ENCODE measurements at regions not wholly inside any gene's neighbourhood (a gene's known extent, or its start where the extent isn't known, plus 50 kb on each side); places are given as distances from the start of the nearest gene placed in this dataset.

GRCh38 chr1:203968761-203969160, 104.2 kb upstream of the SOX13 start:
- no peak for DNase-seq (ENCODE audit: low read depth)
- in situ Hi-C loops (cut with HindIII; ENCODE audit: low sequenced_read_pairs) = no loop called here
- TF ChIP-seq CTCF (IDR thresholded peaks at IDR 0.05; ENCODE audit: low read depth, low read length, missing control alignments) = no peak

DNA sequence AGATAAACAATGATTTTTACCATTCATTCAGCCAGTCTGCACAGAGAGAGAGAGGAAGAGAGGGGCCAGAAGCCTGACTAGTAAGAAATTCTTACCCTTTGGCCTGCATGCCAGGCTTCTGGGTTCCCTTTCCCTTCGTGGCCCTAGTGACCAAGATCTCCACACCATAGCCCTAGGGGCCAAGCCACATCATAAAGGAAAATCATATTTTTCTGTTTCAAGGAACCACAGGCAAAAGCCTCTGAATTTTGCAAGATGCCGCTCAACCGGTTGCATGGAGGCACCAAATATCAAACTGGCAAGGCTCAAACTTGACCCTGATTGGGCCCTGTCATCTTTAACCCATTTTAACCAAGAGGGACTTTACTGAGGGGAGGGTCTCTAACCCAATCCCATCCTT, 103.1 kb upstream of the SOX13 start:
- H3K4me3 ChIP-seq (ENCODE audit: low read depth, low read length) = no peak overlapping the region
- TF ChIP-seq CTCF (IDR thresholded peaks at IDR 0.05; ENCODE audit: low read depth, low read length, missing control alignments) = no peak
- in situ Hi-C loops (cut with HindIII; ENCODE audit: low sequenced_read_pairs) = no loop called here
- no peak for DNase-seq (ENCODE audit: low read depth)

More at GRCh38 chr1:203968761-203969160, 104.2 kb upstream of the SOX13 start:
- no peak overlapping the region for H3K4me3 ChIP-seq (ENCODE audit: low read depth, low read length)

GRCh38 chr1:203985044-203985443, 87.9 kb upstream of the SOX13 start:
- in situ Hi-C loops (cut with HindIII; ENCODE audit: low sequenced_read_pairs) = no loop called here
- no peak for TF ChIP-seq CTCF (IDR thresholded peaks at IDR 0.05; ENCODE audit: low read depth, low read length, missing control alignments)

DNA sequence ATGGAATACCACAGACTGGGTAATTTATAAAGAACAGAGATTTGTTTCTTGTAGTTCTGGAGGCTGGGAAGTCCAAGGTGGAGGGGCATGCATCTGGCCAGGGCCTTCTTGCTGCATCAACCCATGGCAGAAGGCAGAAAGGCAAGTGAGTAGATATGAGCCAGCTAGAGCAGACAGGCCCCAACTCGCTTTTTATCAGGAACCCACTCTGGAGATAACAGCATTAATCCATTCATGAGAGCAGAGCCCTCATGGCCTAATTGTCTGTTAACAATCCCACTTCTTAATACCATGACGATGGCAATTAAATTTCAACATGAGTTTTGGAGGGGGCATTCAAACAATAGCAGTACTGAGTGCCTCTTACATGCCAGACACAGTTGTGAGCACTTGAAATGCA, 87.2 kb upstream of the SOX13 start:
- TF ChIP-seq CTCF (IDR thresholded peaks at IDR 0.05; ENCODE audit: low read depth, low read length, missing control alignments) = no peak
- no peak overlapping the region for H3K4me3 ChIP-seq (ENCODE audit: low read depth, low read length)
- in situ Hi-C loops (cut with HindIII; ENCODE audit: low sequenced_read_pairs) = no loop called here
- no peak for DNase-seq (ENCODE audit: low read depth)

More at GRCh38 chr1:203985044-203985443, 87.9 kb upstream of the SOX13 start:
- no peak for DNase-seq (ENCODE audit: low read depth)
- no peak overlapping the region for H3K4me3 ChIP-seq (ENCODE audit: low read depth, low read length)

DNA sequence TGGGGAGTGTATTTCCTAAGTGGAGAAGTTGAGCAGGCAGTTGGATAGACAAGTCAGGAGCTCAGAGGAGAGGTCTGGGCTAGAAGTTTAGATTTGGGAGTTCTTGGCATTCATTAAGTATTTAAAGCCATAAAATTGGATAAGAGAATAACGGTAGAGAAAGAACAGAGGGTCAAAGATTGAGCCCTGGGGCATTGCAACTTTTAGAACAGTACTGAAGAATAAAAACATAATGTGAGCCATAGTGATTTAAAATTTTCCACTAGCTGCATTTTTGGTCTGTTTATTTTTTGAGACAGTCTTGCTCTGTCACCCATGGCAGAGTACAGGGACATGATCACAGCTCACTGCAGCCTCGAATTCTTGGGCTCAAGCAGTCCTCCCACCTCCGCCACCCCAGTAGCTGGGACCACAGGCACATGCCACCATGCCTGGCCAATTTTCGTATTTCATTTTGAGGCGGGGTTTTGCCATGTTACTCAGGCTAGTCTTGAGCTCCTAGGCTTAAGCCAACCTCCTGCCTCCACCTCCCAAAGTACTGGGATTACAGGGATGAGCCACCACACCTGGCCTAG, 85.9 kb upstream of the SOX13 start:
- in situ Hi-C loops (cut with HindIII; ENCODE audit: low sequenced_read_pairs) = no loop called here
- H3K4me3 ChIP-seq (ENCODE audit: low read depth, low read length) = no peak overlapping the region
- no peak for DNase-seq (ENCODE audit: low read depth)
- no peak for TF ChIP-seq CTCF (IDR thresholded peaks at IDR 0.05; ENCODE audit: low read depth, low read length, missing control alignments)

DNA sequence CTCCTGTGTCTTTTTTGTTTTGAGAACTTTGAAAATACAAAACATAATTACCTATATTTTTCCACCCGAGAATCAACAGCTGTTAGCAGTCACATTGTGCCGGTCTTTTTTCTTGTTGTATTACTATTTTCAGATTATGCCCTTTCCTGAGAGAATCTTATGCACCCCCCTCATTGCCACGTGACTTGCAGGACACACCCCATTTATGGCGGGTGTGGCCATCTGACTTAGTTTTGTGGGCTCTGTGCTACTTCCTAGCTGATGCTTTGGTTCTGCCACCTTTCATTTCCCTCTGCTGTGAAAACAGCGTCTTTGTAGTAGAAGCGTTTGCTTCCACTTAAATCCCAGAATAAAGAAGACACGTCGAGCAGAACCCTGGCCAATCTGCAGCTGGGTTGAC, 82.8 kb upstream of the SOX13 start:
- no peak for TF ChIP-seq CTCF (IDR thresholded peaks at IDR 0.05; ENCODE audit: low read depth, low read length, missing control alignments)
- in situ Hi-C loops (cut with HindIII; ENCODE audit: low sequenced_read_pairs) = no loop called here

More for the DNA sequence above, 82.8 kb upstream of the SOX13 start:
- no peak overlapping the region for H3K4me3 ChIP-seq (ENCODE audit: low read depth, low read length)
- DNase-seq (ENCODE audit: low read depth) = no peak
